ENCODE measurements at regions not wholly inside any gene's neighbourhood (a gene's known extent, or its start where the extent isn't known, plus 50 kb on each side); places are given as distances from the start of the nearest gene placed in this dataset.

GRCh38 chr3:69530554-69530953, 144.7 kb upstream of the FRMD4B start:
- TF ChIP-seq CTCF (IDR thresholded peaks at IDR 0.05; ENCODE audit: extremely low read depth in 1 of 2, insufficient read depth in 1 of 2, low read depth in 1 of 2, low read length in 2 of 2) (no peak), JUN (IDR thresholded peaks at IDR 0.05; ENCODE audit: borderline replicate concordance, insufficient read depth, insufficient read length, low read depth) (no peak), EZH2 (IDR thresholded peaks at IDR 0.05; ENCODE audit: borderline replicate concordance, low read depth, low read length, severe bottlenecking) (no peak), POLR2A (IDR thresholded peaks at IDR 0.05; ENCODE audit: low read depth, low read length) (no peak), POLR2AphosphoS5 (IDR thresholded peaks at IDR 0.05; ENCODE audit: insufficient read depth, low read depth, low read length) (no peak), MYC (IDR thresholded peaks at IDR 0.05; ENCODE audit: low read depth, low read length) (no peak), GATA2 (IDR thresholded peaks at IDR 0.05; ENCODE audit: insufficient read depth, insufficient read length, low read depth, low read length) (no peak)

Data from endothelial cell of umbilical vein (primary cell).